ENCODE measurements at regions not wholly inside any gene's neighbourhood (a gene's known extent, or its start where the extent isn't known, plus 50 kb on each side); places are given as distances from the start of the nearest gene placed in this dataset.

GRCh38 chr16:85484347-85485300, 128.5 kb upstream of the GSE1 start:
- TF ChIP-seq EZH2phosphoT487 (IDR thresholded peaks at IDR 0.05; ENCODE audit: borderline replicate concordance) (no peak), CTCF (conservative IDR thresholded peaks at IDR 0.05; ENCODE audit: low read length) (no peak)

Data from Loucy (cell line).